HEK293T (cell line): ENCODE measurements at regions not wholly inside any gene's neighbourhood (a gene's known extent, or its start where the extent isn't known, plus 50 kb on each side); places are given as distances from the start of the nearest gene placed in this dataset.

Source experiments
- CTBP1 ChIP-seq: fragments of 450-650 bp; IDR thresholded peaks from 2 replicates; pipeline ENCODE4 v1.6.1; 2016; ENCODE audit warnings: borderline replicate concordance
- FOXA1 ChIP-seq: fragments of 450-650 bp; IDR thresholded peaks from 2 replicates; pipeline ENCODE4 v1.6.1; 2016; ENCODE audit warnings: mild to moderate bottlenecking
- HDGF ChIP-seq: fragments of 450-650 bp; IDR thresholded peaks from 2 replicates; pipeline ENCODE4 v1.6.1; 2017; ENCODE audit warnings: antibody characterized with exemption, borderline replicate concordance
- LEF1 ChIP-seq: fragments of 450-650 bp; IDR thresholded peaks from 2 replicates; pipeline ENCODE4 v1.6.1; 2017; ENCODE audit warnings: mild to moderate bottlenecking, borderline replicate concordance
- NFRKB ChIP-seq: fragments of 450-650 bp; IDR thresholded peaks from 2 replicates; pipeline ENCODE4 v1.6.1; 2016; ENCODE audit warnings: mild to moderate bottlenecking, moderate library complexity
- SP1 ChIP-seq: fragments of 450-650 bp; IDR thresholded peaks from 2 replicates; pipeline ENCODE4 v1.6.1; 2017
- SUZ12 ChIP-seq: fragments of 450-650 bp; IDR thresholded peaks from 2 replicates; pipeline ENCODE4 v1.6.1; 2016; ENCODE audit warnings: mild to moderate bottlenecking
- TF ChIP-seq, protein P1 (sequence below): fragments of 450-650 bp; IDR thresholded peaks from 2 replicates; pipeline ENCODE4 v1.6.1; 2016

DNA sequence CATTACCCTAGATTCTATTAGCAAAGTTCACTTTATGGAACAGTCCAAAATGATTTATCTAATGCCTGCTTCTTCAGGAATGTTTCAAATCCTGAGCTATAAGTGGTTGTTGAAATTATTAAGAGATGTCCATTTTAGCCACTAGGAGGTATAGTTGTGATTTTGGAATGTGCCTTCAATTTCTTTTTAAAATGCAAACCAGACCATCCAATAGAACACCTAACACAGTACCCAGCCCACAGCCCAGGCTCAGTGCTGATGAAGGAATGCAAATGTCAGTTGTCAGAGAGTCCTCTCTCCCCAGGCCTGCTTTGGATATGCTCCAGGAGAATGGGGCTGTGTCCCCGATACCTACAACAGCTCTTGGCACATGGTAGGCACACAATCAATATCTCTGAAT lies 85.8 kb upstream of the E2F8 start:
- TF ChIP-seq FOXA1 (no peak), SUZ12 (no peak), NFRKB (no peak), LEF1 (no peak), SP1 (no peak), CTBP1 (no peak), HDGF (no peak)
- TF ChIP-seq, protein P1, sequence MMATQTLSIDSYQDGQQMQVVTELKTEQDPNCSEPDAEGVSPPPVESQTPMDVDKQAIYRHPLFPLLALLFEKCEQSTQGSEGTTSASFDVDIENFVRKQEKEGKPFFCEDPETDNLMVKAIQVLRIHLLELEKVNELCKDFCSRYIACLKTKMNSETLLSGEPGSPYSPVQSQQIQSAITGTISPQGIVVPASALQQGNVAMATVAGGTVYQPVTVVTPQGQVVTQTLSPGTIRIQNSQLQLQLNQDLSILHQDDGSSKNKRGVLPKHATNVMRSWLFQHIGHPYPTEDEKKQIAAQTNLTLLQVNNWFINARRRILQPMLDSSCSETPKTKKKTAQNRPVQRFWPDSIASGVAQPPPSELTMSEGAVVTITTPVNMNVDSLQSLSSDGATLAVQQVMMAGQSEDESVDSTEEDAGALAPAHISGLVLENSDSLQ = no peak
